Stimulated activated CD8-positive, alpha-beta memory T cell treated with anti-CD3 and anti-CD28 coated beads, Interleukin-12 subunit alpha, Interleukin-12 subunit beta, amount 100 ng/mL, for 24 hours (primary cell): ENCODE measurements at regions not wholly inside any gene's neighbourhood (a gene's known extent, or its start where the extent isn't known, plus 50 kb on each side); places are given as distances from the start of the nearest gene placed in this dataset.

Experiments
- DNase-seq: peaks from one replicate; pipeline ENCODE4 v3.0.0-alpha.2; 2020; ENCODE audit errors: extremely low read depth

GRCh38 chr19:33898062-33898677, 101.5 kb downstream of the KCTD15 start:
- DNase-seq: no peak

GRCh38 chr19:33900817-33901216, 104.1 kb downstream of the KCTD15 start:
- no peak for DNase-seq

GRCh38 chr19:33902395-33902794, 105.7 kb downstream of the KCTD15 start:
- DNase-seq: no peak

- DNase-seq: no peak
Observed at GRCh38 chr19:33902802-33903488, 106.3 kb downstream of the KCTD15 start.

GRCh38 chr19:33903489-33903850, 106.8 kb downstream of the KCTD15 start:
- no peak for DNase-seq

- DNase-seq: no peak
Observed at GRCh38 chr19:33904681-33905080, 108.0 kb downstream of the KCTD15 start.

GRCh38 chr19:33905473-33905936, 108.8 kb downstream of the KCTD15 start:
- no peak for DNase-seq

GRCh38 chr19:33905937-33906577, 109.4 kb downstream of the KCTD15 start:
- no peak for DNase-seq

- DNase-seq: no peak
Observed at GRCh38 chr19:33906578-33907335, 110.1 kb downstream of the KCTD15 start.

- no peak for DNase-seq
Observed at GRCh38 chr19:33910922-33911321, 114.3 kb downstream of the KCTD15 start.

GRCh38 chr19:33914599-33914998, 117.9 kb downstream of the KCTD15 start:
- DNase-seq: no peak

GRCh38 chr19:33916792-33917191, 120.1 kb downstream of the KCTD15 start:
- no peak for DNase-seq

GRCh38 chr19:33919291-33919690, 122.6 kb downstream of the KCTD15 start:
- DNase-seq: no peak

- no peak for DNase-seq
Observed at GRCh38 chr19:33921165-33921564, 124.5 kb downstream of the KCTD15 start.

GRCh38 chr19:33926306-33926705, 129.6 kb downstream of the KCTD15 start:
- no peak for DNase-seq

- no peak for DNase-seq
Observed at GRCh38 chr19:33927789-33928457, 131.3 kb downstream of the KCTD15 start.

GRCh38 chr19:33928458-33928950, 131.8 kb downstream of the KCTD15 start:
- no peak for DNase-seq

- no peak for DNase-seq
Observed at GRCh38 chr19:33933931-33934330, 137.3 kb downstream of the KCTD15 start.

- DNase-seq: no peak
Observed at GRCh38 chr19:33938821-33939220, 142.2 kb downstream of the KCTD15 start.

GRCh38 chr19:33941133-33941532, 144.5 kb downstream of the KCTD15 start:
- DNase-seq: no peak

- no peak for DNase-seq
Observed at GRCh38 chr19:33946535-33947264, 150.0 kb downstream of the KCTD15 start.
